ENCODE measurements at regions not wholly inside any gene's neighbourhood (a gene's known extent, or its start where the extent isn't known, plus 50 kb on each side); places are given as distances from the start of the nearest gene placed in this dataset.

GRCh38 chr13:109880371-109881346, 94.3 kb upstream of the IRS2 start:
- no peak overlapping the region; the same call in 1 of the 2 replicates for H3K27ac ChIP-seq
- TF ChIP-seq, protein P1, sequence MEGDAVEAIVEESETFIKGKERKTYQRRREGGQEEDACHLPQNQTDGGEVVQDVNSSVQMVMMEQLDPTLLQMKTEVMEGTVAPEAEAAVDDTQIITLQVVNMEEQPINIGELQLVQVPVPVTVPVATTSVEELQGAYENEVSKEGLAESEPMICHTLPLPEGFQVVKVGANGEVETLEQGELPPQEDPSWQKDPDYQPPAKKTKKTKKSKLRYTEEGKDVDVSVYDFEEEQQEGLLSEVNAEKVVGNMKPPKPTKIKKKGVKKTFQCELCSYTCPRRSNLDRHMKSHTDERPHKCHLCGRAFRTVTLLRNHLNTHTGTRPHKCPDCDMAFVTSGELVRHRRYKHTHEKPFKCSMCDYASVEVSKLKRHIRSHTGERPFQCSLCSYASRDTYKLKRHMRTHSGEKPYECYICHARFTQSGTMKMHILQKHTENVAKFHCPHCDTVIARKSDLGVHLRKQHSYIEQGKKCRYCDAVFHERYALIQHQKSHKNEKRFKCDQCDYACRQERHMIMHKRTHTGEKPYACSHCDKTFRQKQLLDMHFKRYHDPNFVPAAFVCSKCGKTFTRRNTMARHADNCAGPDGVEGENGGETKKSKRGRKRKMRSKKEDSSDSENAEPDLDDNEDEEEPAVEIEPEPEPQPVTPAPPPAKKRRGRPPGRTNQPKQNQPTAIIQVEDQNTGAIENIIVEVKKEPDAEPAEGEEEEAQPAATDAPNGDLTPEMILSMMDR (conservative IDR thresholded peaks at IDR 0.05), result no peak

DNA sequence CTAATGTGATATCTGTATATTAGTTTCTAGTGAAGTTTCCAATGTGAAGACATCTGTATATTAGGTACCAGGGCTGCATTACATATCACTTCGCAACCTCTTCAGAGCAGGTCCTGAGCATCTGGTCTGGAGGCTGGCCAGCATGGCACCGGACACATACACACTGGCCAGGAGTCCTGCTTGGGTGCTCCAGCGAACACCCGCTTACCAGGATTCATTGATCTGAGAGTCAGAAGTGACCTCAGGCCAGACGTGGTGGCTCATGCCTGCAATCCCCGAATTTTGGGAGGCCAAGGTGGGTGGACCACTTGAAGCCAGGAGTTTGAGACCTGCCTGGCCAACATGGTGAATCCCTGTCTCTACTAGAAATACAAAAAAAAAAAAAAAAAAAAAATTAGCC, 93.0 kb upstream of the IRS2 start:
- no peak overlapping the region for H3K27ac ChIP-seq
- TF ChIP-seq, protein P1 (conservative IDR thresholded peaks at IDR 0.05), result no peak

DNA sequence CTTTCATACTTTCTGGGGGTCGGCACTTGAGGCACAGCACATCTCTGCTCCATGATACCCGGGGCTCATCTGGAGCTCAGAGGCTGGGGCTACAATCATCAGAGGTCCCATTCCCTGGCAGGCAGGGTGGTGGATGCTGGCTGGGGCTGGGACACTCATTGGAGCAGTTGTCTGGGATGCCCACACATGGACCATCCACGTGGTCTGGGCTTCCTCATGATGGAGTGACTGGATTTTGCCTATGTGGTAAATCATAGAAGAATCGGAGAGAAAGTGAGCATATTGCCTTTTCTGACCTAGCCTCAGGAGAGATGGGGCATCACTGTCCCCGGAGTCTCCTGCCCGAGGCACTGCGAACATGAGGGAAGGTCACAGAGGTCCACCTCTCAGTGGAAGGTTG, 91.4 kb upstream of the IRS2 start:
- TF ChIP-seq, protein P1 (conservative IDR thresholded peaks at IDR 0.05), result no peak
- H3K27ac ChIP-seq, result no peak overlapping the region

GRCh38 chr13:109875746-109876145, 89.4 kb upstream of the IRS2 start:
- H3K27ac ChIP-seq, result no peak overlapping the region
- TF ChIP-seq, protein P1 (conservative IDR thresholded peaks at IDR 0.05), result no peak

GRCh38 chr13:109874484-109875454, 88.4 kb upstream of the IRS2 start:
- TF ChIP-seq, protein P1 (conservative IDR thresholded peaks at IDR 0.05), result no peak
- H3K27ac ChIP-seq, result peak overlapping the region; percentile 20

DNA sequence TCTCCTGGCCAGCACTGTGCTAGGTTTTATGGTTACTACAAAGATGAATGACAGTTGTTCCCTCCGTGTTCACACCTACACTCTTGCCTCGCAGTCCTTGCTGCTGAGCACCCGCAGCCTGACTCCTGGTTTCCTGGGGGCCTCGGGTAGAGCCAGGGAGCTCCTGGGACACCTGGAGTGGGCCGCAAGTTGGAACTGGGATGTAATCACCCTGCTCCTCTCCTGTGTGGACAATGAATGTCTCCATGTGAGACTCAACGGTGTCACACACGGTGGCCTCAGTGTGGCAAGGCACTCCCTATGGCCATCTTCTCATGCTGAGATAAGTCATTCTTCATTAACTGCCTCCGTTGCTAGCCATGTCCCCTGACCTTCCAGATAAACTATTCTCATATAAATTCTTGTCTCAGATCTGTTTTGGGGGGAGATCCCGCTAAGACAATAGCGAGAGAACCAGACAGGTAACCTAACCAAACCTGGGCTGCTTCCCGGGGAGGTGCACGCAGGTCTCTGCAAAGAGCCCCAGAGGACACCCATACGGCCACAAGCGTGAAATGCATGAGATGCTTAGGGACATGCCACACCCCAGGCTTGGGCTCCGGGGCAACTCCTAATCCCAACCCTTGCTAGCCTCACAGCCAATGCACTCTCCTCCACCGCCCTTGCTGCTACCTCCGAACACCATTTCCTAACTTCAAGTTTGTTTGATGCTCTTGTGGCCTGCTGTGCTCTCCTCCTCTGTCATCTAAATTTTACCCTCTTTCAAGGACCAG, 87.2 kb upstream of the IRS2 start:
- H3K27ac ChIP-seq, result peak overlapping the region; percentile 20
- TF ChIP-seq, protein P1 (conservative IDR thresholded peaks at IDR 0.05), result no peak

Measured in VCaP (cell line).